ENCODE measurements at regions not wholly inside any gene's neighbourhood (a gene's known extent, or its start where the extent isn't known, plus 50 kb on each side); places are given as distances from the start of the nearest gene placed in this dataset.

DNA sequence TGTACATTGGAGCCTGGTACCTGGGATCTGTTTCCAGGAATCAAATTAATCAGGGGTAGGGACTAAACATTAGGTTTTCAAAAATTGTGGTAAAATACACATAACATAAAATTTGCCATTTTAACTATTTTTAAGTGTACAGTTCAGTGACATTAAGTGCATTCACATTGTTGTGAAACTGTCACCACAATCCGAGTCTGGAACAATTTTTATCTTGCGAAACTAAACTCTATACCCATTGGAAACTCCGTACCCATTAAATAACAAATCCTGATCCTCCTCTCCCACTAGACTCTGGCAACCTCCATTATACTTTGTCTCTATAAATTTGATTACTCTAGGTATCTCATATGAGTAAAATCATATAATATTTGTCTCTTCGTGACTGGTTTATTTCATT is 486.2 kb downstream of the GADD45G start:
- DNase-seq (ENCODE audit: low read depth), result no peak
- TF ChIP-seq, protein P1, sequence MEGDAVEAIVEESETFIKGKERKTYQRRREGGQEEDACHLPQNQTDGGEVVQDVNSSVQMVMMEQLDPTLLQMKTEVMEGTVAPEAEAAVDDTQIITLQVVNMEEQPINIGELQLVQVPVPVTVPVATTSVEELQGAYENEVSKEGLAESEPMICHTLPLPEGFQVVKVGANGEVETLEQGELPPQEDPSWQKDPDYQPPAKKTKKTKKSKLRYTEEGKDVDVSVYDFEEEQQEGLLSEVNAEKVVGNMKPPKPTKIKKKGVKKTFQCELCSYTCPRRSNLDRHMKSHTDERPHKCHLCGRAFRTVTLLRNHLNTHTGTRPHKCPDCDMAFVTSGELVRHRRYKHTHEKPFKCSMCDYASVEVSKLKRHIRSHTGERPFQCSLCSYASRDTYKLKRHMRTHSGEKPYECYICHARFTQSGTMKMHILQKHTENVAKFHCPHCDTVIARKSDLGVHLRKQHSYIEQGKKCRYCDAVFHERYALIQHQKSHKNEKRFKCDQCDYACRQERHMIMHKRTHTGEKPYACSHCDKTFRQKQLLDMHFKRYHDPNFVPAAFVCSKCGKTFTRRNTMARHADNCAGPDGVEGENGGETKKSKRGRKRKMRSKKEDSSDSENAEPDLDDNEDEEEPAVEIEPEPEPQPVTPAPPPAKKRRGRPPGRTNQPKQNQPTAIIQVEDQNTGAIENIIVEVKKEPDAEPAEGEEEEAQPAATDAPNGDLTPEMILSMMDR (IDR thresholded peaks at IDR 0.05; ENCODE audit: control insufficient read depth, insufficient read depth, low read depth, low read length, missing control alignments), result no peak

DNA sequence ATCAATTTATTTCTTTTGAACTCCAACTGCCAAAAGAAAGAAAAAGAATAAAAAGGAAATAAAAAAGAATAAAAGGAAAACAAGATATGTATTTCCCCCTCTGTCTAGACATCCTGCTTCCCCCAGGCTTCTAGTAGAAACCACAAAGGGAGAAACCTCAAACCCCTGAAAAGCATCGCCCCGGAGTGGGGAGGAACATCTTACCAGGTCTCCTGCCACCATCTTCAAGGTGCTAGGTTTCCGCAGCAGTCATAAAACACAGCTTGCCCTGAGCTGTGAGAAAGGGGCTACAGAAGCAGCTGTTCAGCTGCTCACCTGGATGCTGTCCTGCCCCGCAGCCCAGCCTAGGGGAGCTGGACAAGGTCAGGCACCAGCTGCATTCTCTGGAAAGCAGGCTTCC is 487.7 kb downstream of the GADD45G start:
- H3K4me3 ChIP-seq (ENCODE audit: control insufficient read depth, low read depth, low read length), result no peak overlapping the region
- no peak for DNase-seq (ENCODE audit: low read depth)

More for the DNA sequence above, 486.2 kb downstream of the GADD45G start:
- no peak overlapping the region for H3K4me3 ChIP-seq (ENCODE audit: control insufficient read depth, low read depth, low read length)

DNA sequence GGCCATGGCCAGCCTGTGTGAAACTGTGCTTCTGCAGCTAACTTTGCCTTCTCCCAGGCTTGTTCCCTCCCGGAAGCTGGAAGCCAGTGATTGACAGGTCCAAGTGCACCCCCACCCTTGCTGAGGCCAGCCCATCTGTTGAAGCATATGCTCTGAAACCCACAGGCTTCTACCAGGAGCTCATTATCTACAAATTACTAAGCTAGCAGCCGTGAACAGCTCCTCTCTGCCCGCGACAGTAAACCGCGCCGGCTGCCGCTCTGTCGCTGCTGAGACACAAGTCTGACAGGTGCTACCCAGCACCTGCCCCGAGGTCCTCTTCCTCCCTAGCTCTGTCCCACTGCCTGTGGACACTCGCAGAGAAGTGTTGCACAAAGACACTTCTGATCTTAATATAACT is 490.9 kb downstream of the GADD45G start:
- no peak overlapping the region for H3K4me3 ChIP-seq (ENCODE audit: control insufficient read depth, low read depth, low read length)
- no peak for DNase-seq (ENCODE audit: low read depth)
- TF ChIP-seq, protein P1 (IDR thresholded peaks at IDR 0.05; ENCODE audit: control insufficient read depth, insufficient read depth, low read depth, low read length, missing control alignments), result no peak

More for the DNA sequence above, 487.7 kb downstream of the GADD45G start:
- TF ChIP-seq, protein P1 (IDR thresholded peaks at IDR 0.05; ENCODE audit: control insufficient read depth, insufficient read depth, low read depth, low read length, missing control alignments), result no peak

DNA sequence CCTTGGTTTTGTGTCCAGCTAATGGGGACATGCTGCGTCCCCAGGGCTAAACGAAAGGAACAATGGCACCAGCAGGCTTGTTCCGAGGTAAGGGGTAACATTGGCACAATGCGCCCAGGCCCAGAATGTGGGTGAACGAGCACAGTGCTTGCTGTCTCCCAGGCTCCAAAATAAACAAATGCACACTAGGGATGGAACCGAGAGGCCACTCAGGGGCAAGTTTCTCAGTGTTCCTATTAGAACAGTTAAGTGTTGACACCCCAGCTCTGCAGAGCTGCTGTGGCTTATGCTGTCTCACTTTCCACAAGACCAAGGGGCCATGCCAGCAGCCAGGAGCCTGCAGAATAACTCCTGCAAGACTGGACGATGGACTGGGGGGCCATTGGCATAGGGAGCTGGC is 492.4 kb downstream of the GADD45G start:
- TF ChIP-seq, protein P1 (IDR thresholded peaks at IDR 0.05; ENCODE audit: control insufficient read depth, insufficient read depth, low read depth, low read length, missing control alignments), result no peak
- no peak overlapping the region for H3K4me3 ChIP-seq (ENCODE audit: control insufficient read depth, low read depth, low read length)
- no peak for DNase-seq (ENCODE audit: low read depth)

DNA sequence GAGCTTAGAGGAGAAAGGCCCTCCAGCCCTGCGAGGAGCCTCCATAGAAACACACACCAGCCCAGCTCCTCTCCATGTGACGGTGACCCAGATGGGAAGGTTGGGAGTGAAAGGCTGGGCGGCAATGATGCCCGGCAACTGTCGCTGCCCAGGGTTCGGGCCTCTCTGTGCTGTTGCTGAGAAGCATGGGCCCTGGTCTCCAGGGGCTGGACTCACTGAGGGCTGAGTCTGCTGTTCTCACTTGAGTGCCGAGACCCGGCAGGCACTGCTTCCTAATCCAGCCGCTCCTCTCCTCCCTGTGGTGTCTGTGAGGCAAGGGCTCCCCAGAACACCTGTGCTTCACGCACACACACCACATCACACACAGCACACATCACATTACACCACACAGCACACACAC is 493.6 kb downstream of the GADD45G start:
- TF ChIP-seq, protein P1 (IDR thresholded peaks at IDR 0.05; ENCODE audit: control insufficient read depth, insufficient read depth, low read depth, low read length, missing control alignments), result no peak

DNA sequence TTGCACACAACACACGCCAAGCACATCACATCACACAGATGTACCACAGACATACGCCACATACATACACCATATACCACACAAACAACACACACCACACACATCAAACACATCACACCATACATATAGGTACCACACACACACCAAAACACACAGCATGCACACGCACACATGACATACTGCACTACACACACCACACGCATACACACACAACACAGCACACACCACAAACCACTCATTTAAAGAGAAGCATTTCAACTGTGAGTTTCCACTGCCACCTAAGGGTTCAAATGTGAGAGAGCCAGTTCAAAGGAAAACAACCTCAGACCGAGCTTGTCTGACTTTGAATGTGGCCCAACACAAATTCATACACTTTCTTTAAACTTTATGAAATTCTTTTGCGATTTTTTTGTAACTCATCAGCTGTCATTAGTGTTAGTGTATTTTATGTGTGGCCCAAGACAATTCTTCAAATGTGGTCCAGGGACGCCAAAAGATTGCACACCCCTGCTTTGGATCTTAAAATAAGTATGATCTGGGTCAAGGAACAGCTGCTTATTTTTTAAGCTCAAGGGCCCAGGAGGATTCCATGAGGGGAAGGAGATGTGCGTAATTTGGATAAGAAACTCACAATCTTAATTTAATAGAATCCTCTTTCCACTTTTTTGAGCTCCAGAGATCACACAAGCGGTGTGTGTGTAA is 494.6 kb downstream of the GADD45G start:
- H3K4me3 ChIP-seq (ENCODE audit: control insufficient read depth, low read depth, low read length), result no peak overlapping the region
- TF ChIP-seq, protein P1 (IDR thresholded peaks at IDR 0.05; ENCODE audit: control insufficient read depth, insufficient read depth, low read depth, low read length, missing control alignments), result peak; percentile 11
- no peak for DNase-seq (ENCODE audit: low read depth)

More for the DNA sequence above, 493.6 kb downstream of the GADD45G start:
- no peak overlapping the region for H3K4me3 ChIP-seq (ENCODE audit: control insufficient read depth, low read depth, low read length)
- DNase-seq (ENCODE audit: low read depth), result no peak
